Uterus (tissue), 2 donors: ENCODE measurements at regions not wholly inside any gene's neighbourhood (a gene's known extent, or its start where the extent isn't known, plus 50 kb on each side); places are given as distances from the start of the nearest gene placed in this dataset.

ENCODE experiments used
- POLR2A ChIP-seq, 2 donors: fragments of 450-650 bp; IDR thresholded peaks; one replicate each; pipeline ENCODE4 v1.6.1; 2016; ENCODE audit warnings: antibody characterized with exemption in 2 of 2, mild to moderate bottlenecking in 1 of 2, moderate library complexity in 1 of 2
- TF ChIP-seq, protein P1 (sequence below), 4 experiments: fragments of 200-600 bp in 2 of 4; fragments of 450-650 bp in 2 of 4; sonication (generic) in 2 of 4; IDR thresholded peaks; one replicate each; pipeline ENCODE4 v1.5.1; 2016 to 2019; ENCODE audit warnings: antibody characterized with exemption in 4 of 4, mild to moderate bottlenecking in 2 of 4, moderate library complexity in 1 of 4

DNA sequence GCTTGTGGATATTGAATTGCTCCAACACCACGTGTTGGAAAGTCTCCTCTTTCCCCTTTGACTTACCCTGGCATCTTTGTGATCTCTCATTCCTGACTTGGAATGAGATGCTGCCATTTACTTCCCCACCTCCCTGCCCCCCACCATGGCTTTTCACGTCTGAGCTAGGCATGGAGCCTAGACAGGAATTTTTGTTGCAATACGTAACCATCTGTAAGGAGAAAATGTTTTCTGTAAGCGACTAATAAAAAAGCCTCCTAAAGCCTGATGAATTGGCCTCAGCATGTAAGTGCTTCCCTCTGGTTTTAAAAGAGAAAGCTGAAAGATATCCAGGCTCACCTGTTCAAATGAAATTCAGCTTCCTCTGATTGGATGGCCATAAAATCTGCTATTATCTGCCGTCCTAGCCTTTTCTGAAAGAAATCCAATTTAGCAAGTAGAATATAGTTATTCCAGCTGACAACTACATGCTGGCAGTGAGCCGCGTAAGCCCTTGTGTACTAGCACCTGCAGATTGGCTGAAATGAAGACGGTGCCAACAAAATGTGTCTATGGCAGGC, 200.1 kb downstream of the NSG2 start:
- no peak for TF ChIP-seq POLR2A (IDR thresholded peaks at IDR 0.05)
- TF ChIP-seq, protein P1, sequence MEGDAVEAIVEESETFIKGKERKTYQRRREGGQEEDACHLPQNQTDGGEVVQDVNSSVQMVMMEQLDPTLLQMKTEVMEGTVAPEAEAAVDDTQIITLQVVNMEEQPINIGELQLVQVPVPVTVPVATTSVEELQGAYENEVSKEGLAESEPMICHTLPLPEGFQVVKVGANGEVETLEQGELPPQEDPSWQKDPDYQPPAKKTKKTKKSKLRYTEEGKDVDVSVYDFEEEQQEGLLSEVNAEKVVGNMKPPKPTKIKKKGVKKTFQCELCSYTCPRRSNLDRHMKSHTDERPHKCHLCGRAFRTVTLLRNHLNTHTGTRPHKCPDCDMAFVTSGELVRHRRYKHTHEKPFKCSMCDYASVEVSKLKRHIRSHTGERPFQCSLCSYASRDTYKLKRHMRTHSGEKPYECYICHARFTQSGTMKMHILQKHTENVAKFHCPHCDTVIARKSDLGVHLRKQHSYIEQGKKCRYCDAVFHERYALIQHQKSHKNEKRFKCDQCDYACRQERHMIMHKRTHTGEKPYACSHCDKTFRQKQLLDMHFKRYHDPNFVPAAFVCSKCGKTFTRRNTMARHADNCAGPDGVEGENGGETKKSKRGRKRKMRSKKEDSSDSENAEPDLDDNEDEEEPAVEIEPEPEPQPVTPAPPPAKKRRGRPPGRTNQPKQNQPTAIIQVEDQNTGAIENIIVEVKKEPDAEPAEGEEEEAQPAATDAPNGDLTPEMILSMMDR (IDR thresholded peaks at IDR 0.05): no peak
